Keratinocyte (primary cell): ENCODE measurements at regions not wholly inside any gene's neighbourhood (a gene's known extent, or its start where the extent isn't known, plus 50 kb on each side); places are given as distances from the start of the nearest gene placed in this dataset.

Experiments used
- DNase-seq: peaks from one replicate; pipeline ENCODE4 v3.0.0-alpha.2; 2011; ENCODE audit warnings: low read depth, missing footprints, low spot score
- FAIRE-seq: peaks from 2 replicates; lab custom pipeline; 2011; peaks lifted over from hg19 to GRCh38; lab: Jason Lieb, UNC
- H2AFZ ChIP-seq: 2 replicates; pipeline ENCODE4 v1.6.0; 2012; ENCODE audit warnings: low read length, control low read depth, inconsistent platforms; ENCODE audit not compliant: control insufficient read depth
- H3K27ac ChIP-seq: 2 replicates; pipeline ENCODE4 v1.5.1; 2011; ENCODE audit warnings: low read length; ENCODE audit not compliant: control insufficient read depth, insufficient read depth
- H3K27me3 ChIP-seq: 3 replicates; pipeline ENCODE4 v1.6.0; 2011; ENCODE audit warnings: low read length; ENCODE audit not compliant: control insufficient read depth, insufficient read depth; ENCODE audit errors: extremely low read depth
- H3K36me3 ChIP-seq, 2 experiments: 2 replicates in 1 of 2; 3 replicates in 1 of 2; pipeline ENCODE4 v1.5.1; 2011; ENCODE audit warnings: low read length in 2 of 2, mild to moderate bottlenecking in 1 of 2; ENCODE audit not compliant: control insufficient read depth in 2 of 2, insufficient read depth in 2 of 2; ENCODE audit errors: extremely low read depth in 1 of 2
- H3K4me1 ChIP-seq: 3 replicates; pipeline ENCODE4 v1.5.1; 2011; ENCODE audit warnings: low read length; ENCODE audit not compliant: control insufficient read depth, insufficient read depth; ENCODE audit errors: extremely low read depth
- H3K4me2 ChIP-seq: 3 replicates; pipeline ENCODE4 v1.6.0; 2011; ENCODE audit warnings: low read depth, low read length; ENCODE audit not compliant: control insufficient read depth, insufficient read depth; ENCODE audit errors: extremely low read depth
- H3K4me3 ChIP-seq, 3 experiments: fragments of 200-600 bp in 1 of 3; sonication (generic) in 1 of 3; 2 replicates in 2 of 3; 3 replicates in 1 of 3; pipeline ENCODE4 v1.5.1; 2011 to 2016; ENCODE audit warnings: low read length in 3 of 3, mild to moderate bottlenecking in 3 of 3, control low read depth in 2 of 3, inconsistent platforms in 1 of 3, low read depth in 1 of 3, mixed read lengths in 1 of 3, mixed run types in 1 of 3, moderate library complexity in 1 of 3; ENCODE audit not compliant: control insufficient read depth in 2 of 3, insufficient read depth in 2 of 3; ENCODE audit errors: extremely low read depth in 1 of 3
- H3K79me2 ChIP-seq: 2 replicates; pipeline ENCODE4 v1.6.0; 2012; ENCODE audit warnings: low read length; ENCODE audit not compliant: control insufficient read depth, insufficient read depth
- H3K9ac ChIP-seq: 3 replicates; pipeline ENCODE4 v1.6.0; 2011; ENCODE audit warnings: low read length; ENCODE audit not compliant: control insufficient read depth, insufficient read depth; ENCODE audit errors: extremely low read depth
- H3K9me1 ChIP-seq: 3 replicates; pipeline ENCODE4 v1.6.0; 2011; ENCODE audit warnings: low read length; ENCODE audit not compliant: control insufficient read depth, insufficient read depth; ENCODE audit errors: extremely low read depth
- H3K9me3 ChIP-seq: 2 replicates; pipeline ENCODE4 v1.5.1; 2012; ENCODE audit warnings: low read depth, low read length; ENCODE audit not compliant: control insufficient read depth
- H4K20me1 ChIP-seq: 3 replicates; pipeline ENCODE4 v1.6.0; 2011; ENCODE audit warnings: low read length; ENCODE audit not compliant: control insufficient read depth, insufficient read depth; ENCODE audit errors: extremely low read depth
- EZH2 ChIP-seq: IDR thresholded peaks from one replicate; pipeline ENCODE4 v1.6.1; 2012; ENCODE audit warnings: inconsistent platforms, mild to moderate bottlenecking, low read length, moderate library complexity
- dilution Hi-C: fragments of 300-500 bp; cut with MboI; formaldehyde crosslinking; loops from one replicate; pipeline ENCODE4 v1.7.0; 2020; ENCODE audit warnings: low sequenced_read_pairs; ENCODE audit not compliant: extremely low pct_ligation_motif_present
- TF ChIP-seq, protein P1 (sequence below), 3 experiments: IDR thresholded peaks in 1 of 3; conservative IDR thresholded peaks in 1 of 3; optimal IDR thresholded peaks in 1 of 3; 2 replicates in 2 of 3; 3 replicates in 1 of 3; pipeline versions ENCODE3 to v1.5.1; 2011; ENCODE audit warnings: low read length in 3 of 3, mild to moderate bottlenecking in 3 of 3, moderate library complexity in 2 of 3, control low read depth in 1 of 3, inconsistent platforms in 1 of 3; ENCODE audit not compliant: insufficient read depth in 2 of 3; ENCODE audit errors: extremely low read depth in 1 of 3

DNA sequence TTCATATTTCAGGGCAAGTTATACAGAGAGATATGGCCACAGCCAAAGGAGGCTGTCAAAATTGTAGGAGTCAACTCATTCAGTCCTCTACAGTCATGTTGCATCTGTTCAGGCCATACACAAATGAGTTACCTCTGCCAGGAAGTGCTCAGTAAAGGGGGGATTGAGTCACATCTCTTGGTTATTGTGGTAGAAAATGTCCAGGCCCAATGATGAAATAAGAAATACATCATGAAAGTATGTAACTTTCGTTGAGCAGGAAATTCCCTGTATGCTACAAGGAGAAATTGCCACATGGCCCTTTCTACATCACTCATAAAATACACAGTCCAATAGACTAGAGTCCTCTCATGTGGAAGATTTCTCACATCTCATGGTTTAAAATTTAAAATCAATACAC lies 103.9 kb upstream of the COL3A1 start:
- Histone ChIP-seq H3K36me3 (no peaks in the 10 kb centered on the region), H3K4me2 (no peak overlapping the region), H3K4me3 (no peak overlapping the region), H3K9me3 (no peaks in the 10 kb centered on the region), H3K27me3 (no peaks in the 10 kb centered on the region), H3K27ac (no peak overlapping the region), H4K20me1 (no peaks in the 10 kb centered on the region), H3K79me2 (no peaks in the 10 kb centered on the region), H3K9me1 (no peaks in the 10 kb centered on the region), H2AFZ (no peak overlapping the region), H3K4me1 (no peaks in the 10 kb centered on the region), H3K9ac (no peak overlapping the region)
- TF ChIP-seq, protein P1, sequence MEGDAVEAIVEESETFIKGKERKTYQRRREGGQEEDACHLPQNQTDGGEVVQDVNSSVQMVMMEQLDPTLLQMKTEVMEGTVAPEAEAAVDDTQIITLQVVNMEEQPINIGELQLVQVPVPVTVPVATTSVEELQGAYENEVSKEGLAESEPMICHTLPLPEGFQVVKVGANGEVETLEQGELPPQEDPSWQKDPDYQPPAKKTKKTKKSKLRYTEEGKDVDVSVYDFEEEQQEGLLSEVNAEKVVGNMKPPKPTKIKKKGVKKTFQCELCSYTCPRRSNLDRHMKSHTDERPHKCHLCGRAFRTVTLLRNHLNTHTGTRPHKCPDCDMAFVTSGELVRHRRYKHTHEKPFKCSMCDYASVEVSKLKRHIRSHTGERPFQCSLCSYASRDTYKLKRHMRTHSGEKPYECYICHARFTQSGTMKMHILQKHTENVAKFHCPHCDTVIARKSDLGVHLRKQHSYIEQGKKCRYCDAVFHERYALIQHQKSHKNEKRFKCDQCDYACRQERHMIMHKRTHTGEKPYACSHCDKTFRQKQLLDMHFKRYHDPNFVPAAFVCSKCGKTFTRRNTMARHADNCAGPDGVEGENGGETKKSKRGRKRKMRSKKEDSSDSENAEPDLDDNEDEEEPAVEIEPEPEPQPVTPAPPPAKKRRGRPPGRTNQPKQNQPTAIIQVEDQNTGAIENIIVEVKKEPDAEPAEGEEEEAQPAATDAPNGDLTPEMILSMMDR (optimal IDR thresholded peaks at IDR 0.05 in 1 of 3, IDR thresholded peaks at IDR 0.05 in 1 of 3, conservative IDR thresholded peaks at IDR 0.05 in 1 of 3; ENCODE audit: extremely low read depth in 1 of 3, insufficient read depth in 2 of 3, low read length in 3 of 3): no peak
- no peak for TF ChIP-seq EZH2
- dilution Hi-C loops: no loop called here
- FAIRE-seq (no peak), DNase-seq (no peak)

DNA sequence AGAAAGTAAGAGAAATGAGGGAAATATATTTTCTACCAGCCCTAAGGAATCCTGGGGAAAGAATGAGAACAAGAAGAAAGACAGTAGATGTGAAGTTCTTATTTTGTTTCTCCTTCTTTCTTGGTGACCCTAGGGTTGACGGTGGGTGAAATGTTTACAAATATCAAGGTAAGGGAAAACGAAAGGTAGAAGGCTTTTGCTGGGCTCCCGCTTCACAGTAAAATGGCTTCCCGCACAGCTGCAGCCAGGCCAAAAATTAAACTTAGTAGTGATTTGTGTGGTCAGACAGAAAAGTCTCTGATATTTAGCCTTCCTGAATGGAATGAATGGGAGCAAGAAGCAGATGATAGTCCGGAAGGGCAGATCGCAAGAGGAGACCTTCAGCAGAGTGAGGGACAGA lies 99.1 kb upstream of the COL3A1 start:
- no peak overlapping the region for H3K9ac ChIP-seq
- H3K79me2 ChIP-seq: no peaks in the 10 kb centered on the region
- H3K27me3 ChIP-seq: no peaks in the 10 kb centered on the region
- H4K20me1 ChIP-seq: no peaks in the 10 kb centered on the region
- dilution Hi-C loops: no loop called here
- H2AFZ ChIP-seq: no peak overlapping the region
- FAIRE-seq (no peak), DNase-seq (no peak)
- no peaks in the 10 kb centered on the region for H3K36me3 ChIP-seq
- H3K9me3 ChIP-seq: no peaks in the 10 kb centered on the region
- no peak overlapping the region for H3K4me2 ChIP-seq
- TF ChIP-seq EZH2: no peak
- TF ChIP-seq, protein P1 (optimal IDR thresholded peaks at IDR 0.05 in 1 of 3, IDR thresholded peaks at IDR 0.05 in 1 of 3, conservative IDR thresholded peaks at IDR 0.05 in 1 of 3; ENCODE audit: extremely low read depth in 1 of 3, insufficient read depth in 2 of 3, low read length in 3 of 3): no peak
- H3K27ac ChIP-seq: no peak overlapping the region
- H3K4me1 ChIP-seq: no peaks in the 10 kb centered on the region
- no peaks in the 10 kb centered on the region for H3K9me1 ChIP-seq
- H3K4me3 ChIP-seq: no peak overlapping the region
